ENCODE measurements at regions not wholly inside any gene's neighbourhood (a gene's known extent, or its start where the extent isn't known, plus 50 kb on each side); places are given as distances from the start of the nearest gene placed in this dataset.
A peak's percentile ranks its signal among the peaks of the same experiment; 100 is the strongest.

DNA sequence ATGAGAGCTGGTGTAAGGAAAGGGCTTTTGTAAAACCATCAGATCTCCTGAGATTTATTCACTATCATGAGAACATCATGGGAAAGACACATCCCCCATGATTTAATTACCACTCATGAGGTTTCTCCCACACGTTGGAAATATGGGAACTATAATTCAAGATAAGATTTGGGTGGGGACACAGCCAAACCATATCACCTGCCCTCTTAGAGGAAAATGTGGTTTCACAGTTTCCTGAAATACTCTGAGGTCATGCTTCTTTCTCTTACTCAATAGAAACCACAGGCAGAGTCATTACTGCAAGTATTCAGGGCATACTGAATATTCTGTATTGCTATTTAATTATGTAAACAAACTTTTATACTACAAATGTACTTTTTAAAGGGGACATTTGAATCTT is 1453.3 kb downstream of the PCDH18 start:
- in situ Hi-C loops (cut with MboI; ENCODE audit: low sequenced_read_pairs) (no loop called here), intact Hi-C loops (cut with micrococcal nuclease) (no loop called here), dilution Hi-C loops (cut with HindIII; ENCODE audit: low sequenced_read_pairs, unreplicated experiment) (no loop called here)
- no peak overlapping the region for H2BK120ac ChIP-seq (ENCODE audit: low read depth, low read length)
- no peaks in the 10 kb centered on the region for H3K9me3 ChIP-seq (ENCODE audit: control insufficient read depth, insufficient read depth, low read length)
- H3K9ac ChIP-seq (ENCODE audit: low read depth, low read length), result no peak overlapping the region
- H2BK15ac ChIP-seq (ENCODE audit: low read depth, low read length), result no peak overlapping the region
- H2BK5ac ChIP-seq (ENCODE audit: low read depth, low read length, poor library complexity, severe bottlenecking), result no peak overlapping the region
- no TSS peak for BruUV-seq (replicated peaks)
- TF ChIP-seq, protein P1, sequence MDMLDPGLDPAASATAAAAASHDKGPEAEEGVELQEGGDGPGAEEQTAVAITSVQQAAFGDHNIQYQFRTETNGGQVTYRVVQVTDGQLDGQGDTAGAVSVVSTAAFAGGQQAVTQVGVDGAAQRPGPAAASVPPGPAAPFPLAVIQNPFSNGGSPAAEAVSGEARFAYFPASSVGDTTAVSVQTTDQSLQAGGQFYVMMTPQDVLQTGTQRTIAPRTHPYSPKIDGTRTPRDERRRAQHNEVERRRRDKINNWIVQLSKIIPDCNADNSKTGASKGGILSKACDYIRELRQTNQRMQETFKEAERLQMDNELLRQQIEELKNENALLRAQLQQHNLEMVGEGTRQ (IDR thresholded peaks at IDR 0.05; ENCODE audit: low read depth, low read length), result no peak
- TF ChIP-seq MXI1 (IDR thresholded peaks at IDR 0.05; ENCODE audit: borderline replicate concordance, low read depth, low read length) (no peak), RCOR1 (IDR thresholded peaks at IDR 0.05; ENCODE audit: insufficient replicate concordance, low read length) (no peak)
- no peak overlapping the region for H3K4me2 ChIP-seq (ENCODE audit: low read depth, low read length)
- no peak overlapping the region for H2AK5ac ChIP-seq (ENCODE audit: low read depth, low read length)
- H3K27ac ChIP-seq (ENCODE audit: insufficient read depth, low read length), result no peak overlapping the region
- WGBS, 2 experiments (ENCODE audit: extremely low coverage in 2 of 2, insufficient read length in 1 of 2), result no CpG with 5 or more reads among the region's 1 CpG
- H3K4me3 ChIP-seq (ENCODE audit: insufficient read depth, low read depth, low read length), result no peak overlapping the region
- H4K91ac ChIP-seq (ENCODE audit: insufficient read depth, low read depth, low read length), result no peak overlapping the region
- H3K9me1 ChIP-seq (ENCODE audit: insufficient read depth, low read length), result no peaks in the 10 kb centered on the region
- H3K36me3 ChIP-seq (ENCODE audit: control insufficient read depth, insufficient read depth, low read length), result no peaks in the 10 kb centered on the region
- H4K5ac ChIP-seq (ENCODE audit: low read depth, low read length), result no peak overlapping the region
- H3K27me3 ChIP-seq (ENCODE audit: control insufficient read depth, insufficient read depth, low read length), result no peaks in the 10 kb centered on the region
- H3K4me1 ChIP-seq (ENCODE audit: control insufficient read depth, insufficient read depth, low read length), result no peaks in the 10 kb centered on the region
- CTCF ChIA-PET, result no interaction called here
- H3K14ac ChIP-seq (replicated peaks; ENCODE audit: low read depth, low read length), result no peak overlapping the region
- ATAC-seq (ENCODE audit: low read depth) (no peak), DNase-seq (peak; percentile 12)
- H4K20me1 ChIP-seq (ENCODE audit: insufficient read depth, low read length), result no peaks in the 10 kb centered on the region
- no peak overlapping the region for H3K18ac ChIP-seq (ENCODE audit: low read depth, low read length)
- H3K56ac ChIP-seq (ENCODE audit: extremely low read depth, insufficient read depth, low read length), result no peak overlapping the region
- no peak overlapping the region for H2AK9ac ChIP-seq (replicated peaks; ENCODE audit: low read depth, low read length, poor library complexity)
- no peak overlapping the region for H4K8ac ChIP-seq (ENCODE audit: low read depth in 2 of 2, low read length in 2 of 2)
- POLR2A ChIA-PET (ENCODE audit: unreplicated experiment), result no interaction called here
- H2AFZ ChIP-seq (replicated peaks; ENCODE audit: low read length, poor library complexity), result no peak overlapping the region
- H3K23ac ChIP-seq (ENCODE audit: low read depth, low read length), result no peak overlapping the region
- no peak overlapping the region for H3K4ac ChIP-seq (ENCODE audit: low read depth, low read length)
- H3K79me1 ChIP-seq (ENCODE audit: low read depth in 1 of 2, low read length in 2 of 2), result no peaks in the 10 kb centered on the region
- H2BK20ac ChIP-seq (ENCODE audit: low read depth, low read length), result no peak overlapping the region

Data from IMR-90 (cell line).